ENCODE measurements at regions not wholly inside any gene's neighbourhood (a gene's known extent, or its start where the extent isn't known, plus 50 kb on each side); places are given as distances from the start of the nearest gene placed in this dataset.
A peak's percentile ranks its signal among the peaks of the same experiment; 100 is the strongest.

DNA sequence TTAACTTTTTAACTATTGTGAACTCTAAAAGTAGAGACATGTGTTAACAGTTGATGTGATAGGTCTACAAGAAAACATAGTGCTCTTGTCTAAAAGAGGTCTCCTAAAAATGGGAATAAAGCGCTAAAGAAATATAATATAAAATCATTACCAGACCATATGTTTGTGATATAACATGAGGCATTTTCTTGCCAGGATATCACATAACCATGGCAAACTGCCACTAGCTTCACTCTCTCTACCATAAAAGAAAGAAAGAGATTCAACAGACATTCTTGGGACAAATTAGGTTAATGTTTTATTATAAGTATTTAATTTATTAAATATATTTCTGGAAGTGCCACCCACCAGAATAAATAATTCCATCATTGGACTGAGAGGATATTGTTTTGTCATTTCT, 115.0 kb downstream of the TMEM26 start:
- Histone ChIP-seq H3K36me3 (ENCODE audit: control insufficient read depth, insufficient read depth, low read length) (no peaks in the 10 kb centered on the region), H3K27me3 (ENCODE audit: control insufficient read depth, insufficient read depth, low read length) (no peaks in the 10 kb centered on the region), H3K79me2 (ENCODE audit: control insufficient read depth, insufficient read depth, low read length) (no peaks in the 10 kb centered on the region), H3K4me3 (replicated peaks in 1 of 4; ENCODE audit: control extremely low read depth in 1 of 4, insufficient read depth in 1 of 4, low read depth in 3 of 4, low read length in 4 of 4) (no peak overlapping the region), H3K9ac (ENCODE audit: insufficient read depth, low read length) (no peak overlapping the region), H3K27ac (ENCODE audit: insufficient read depth, low read length) (no peak overlapping the region), H3K4me2 (ENCODE audit: extremely low read depth, insufficient read depth, low read length) (no peak overlapping the region), H3K4me1 (ENCODE audit: control insufficient read depth, extremely low read depth, insufficient read depth, low read length) (no peaks in the 10 kb centered on the region), H3K9me3 (ENCODE audit: control insufficient read depth, insufficient read depth, low read depth, low read length) (no peaks in the 10 kb centered on the region), H4K20me1 (ENCODE audit: control insufficient read depth, extremely low read depth, insufficient read depth, low read length) (no peaks in the 10 kb centered on the region), H2AFZ (ENCODE audit: low read length) (no peak overlapping the region)
- DNase-seq (ENCODE audit: low read depth in 2 of 2) = no peak
- no peak for TF ChIP-seq EZH2 (IDR thresholded peaks at IDR 0.05; ENCODE audit: low read length, missing control alignments)
- TF ChIP-seq, protein P1, sequence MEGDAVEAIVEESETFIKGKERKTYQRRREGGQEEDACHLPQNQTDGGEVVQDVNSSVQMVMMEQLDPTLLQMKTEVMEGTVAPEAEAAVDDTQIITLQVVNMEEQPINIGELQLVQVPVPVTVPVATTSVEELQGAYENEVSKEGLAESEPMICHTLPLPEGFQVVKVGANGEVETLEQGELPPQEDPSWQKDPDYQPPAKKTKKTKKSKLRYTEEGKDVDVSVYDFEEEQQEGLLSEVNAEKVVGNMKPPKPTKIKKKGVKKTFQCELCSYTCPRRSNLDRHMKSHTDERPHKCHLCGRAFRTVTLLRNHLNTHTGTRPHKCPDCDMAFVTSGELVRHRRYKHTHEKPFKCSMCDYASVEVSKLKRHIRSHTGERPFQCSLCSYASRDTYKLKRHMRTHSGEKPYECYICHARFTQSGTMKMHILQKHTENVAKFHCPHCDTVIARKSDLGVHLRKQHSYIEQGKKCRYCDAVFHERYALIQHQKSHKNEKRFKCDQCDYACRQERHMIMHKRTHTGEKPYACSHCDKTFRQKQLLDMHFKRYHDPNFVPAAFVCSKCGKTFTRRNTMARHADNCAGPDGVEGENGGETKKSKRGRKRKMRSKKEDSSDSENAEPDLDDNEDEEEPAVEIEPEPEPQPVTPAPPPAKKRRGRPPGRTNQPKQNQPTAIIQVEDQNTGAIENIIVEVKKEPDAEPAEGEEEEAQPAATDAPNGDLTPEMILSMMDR (conservative IDR thresholded peaks at IDR 0.05 in 1 of 2, IDR thresholded peaks at IDR 0.05 in 1 of 2; ENCODE audit: low read depth in 1 of 2, low read length in 2 of 2) = no peak

DNA sequence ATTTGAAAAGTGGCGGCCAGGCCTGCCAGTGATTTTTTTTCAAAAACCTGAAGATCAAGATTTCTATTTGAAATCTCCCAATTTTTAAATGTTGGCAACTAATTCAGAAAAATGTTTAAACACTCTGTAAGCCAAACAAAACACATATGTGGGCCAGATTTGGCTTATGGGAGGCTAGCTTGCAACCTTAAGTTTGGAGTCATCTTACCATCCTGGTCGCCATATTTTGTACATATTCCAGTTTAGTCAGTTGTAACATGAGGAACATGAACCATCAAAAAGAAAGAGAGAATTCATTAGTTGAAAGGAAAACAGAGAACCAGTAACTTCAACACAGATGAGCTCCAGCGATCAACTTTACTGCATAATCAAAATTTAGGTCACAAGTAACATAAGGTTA, 115.4 kb downstream of the TMEM26 start:
- no peak overlapping the region for H3K27ac ChIP-seq (ENCODE audit: insufficient read depth, low read length)
- no peaks in the 10 kb centered on the region for H3K9me3 ChIP-seq (ENCODE audit: control insufficient read depth, insufficient read depth, low read depth, low read length)
- H3K79me2 ChIP-seq (ENCODE audit: control insufficient read depth, insufficient read depth, low read length) = no peaks in the 10 kb centered on the region
- TF ChIP-seq EZH2 (IDR thresholded peaks at IDR 0.05; ENCODE audit: low read length, missing control alignments) = no peak
- TF ChIP-seq, protein P1 (conservative IDR thresholded peaks at IDR 0.05 in 1 of 2, IDR thresholded peaks at IDR 0.05 in 1 of 2; ENCODE audit: low read depth in 1 of 2, low read length in 2 of 2) = no peak
- H2AFZ ChIP-seq (ENCODE audit: low read length) = no peak overlapping the region
- no peaks in the 10 kb centered on the region for H3K4me1 ChIP-seq (ENCODE audit: control insufficient read depth, extremely low read depth, insufficient read depth, low read length)
- H3K4me2 ChIP-seq (ENCODE audit: extremely low read depth, insufficient read depth, low read length) = no peak overlapping the region
- H4K20me1 ChIP-seq (ENCODE audit: control insufficient read depth, extremely low read depth, insufficient read depth, low read length) = no peaks in the 10 kb centered on the region
- no peaks in the 10 kb centered on the region for H3K36me3 ChIP-seq (ENCODE audit: control insufficient read depth, insufficient read depth, low read length)
- H3K4me3 ChIP-seq (replicated peaks in 1 of 4; ENCODE audit: control extremely low read depth in 1 of 4, insufficient read depth in 1 of 4, low read depth in 3 of 4, low read length in 4 of 4) = no peak overlapping the region
- H3K27me3 ChIP-seq (ENCODE audit: control insufficient read depth, insufficient read depth, low read length) = no peaks in the 10 kb centered on the region
- no peak overlapping the region for H3K9ac ChIP-seq (ENCODE audit: insufficient read depth, low read length)
- DNase-seq (ENCODE audit: low read depth in 2 of 2) = peak in 1 of 2 donors; percentile 14

DNA sequence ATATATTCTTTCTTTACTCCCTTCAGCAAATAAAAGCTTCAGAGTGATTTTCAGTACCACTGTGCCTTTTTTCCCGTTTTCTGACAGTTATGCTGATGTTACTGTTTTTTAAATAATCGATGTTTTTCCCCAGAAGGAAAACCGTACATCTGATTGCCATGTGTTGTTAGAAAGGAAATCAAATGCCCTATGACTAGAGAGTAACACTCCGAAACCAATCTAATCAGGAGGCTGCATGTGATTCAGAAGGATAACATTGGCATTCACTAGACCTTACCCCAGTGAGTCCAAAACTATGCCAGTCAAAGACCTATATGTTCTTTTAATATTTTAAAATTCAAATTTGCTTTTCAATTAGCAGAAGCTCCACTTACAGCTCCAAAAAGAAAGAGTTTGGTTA, 116.3 kb downstream of the TMEM26 start:
- TF ChIP-seq, protein P1 (conservative IDR thresholded peaks at IDR 0.05 in 1 of 2, IDR thresholded peaks at IDR 0.05 in 1 of 2; ENCODE audit: low read depth in 1 of 2, low read length in 2 of 2) = no peak
- no peak for TF ChIP-seq EZH2 (IDR thresholded peaks at IDR 0.05; ENCODE audit: low read length, missing control alignments)
- no peak overlapping the region for H3K4me3 ChIP-seq (replicated peaks in 1 of 4; ENCODE audit: control extremely low read depth in 1 of 4, insufficient read depth in 1 of 4, low read depth in 3 of 4, low read length in 4 of 4)
- no peak for DNase-seq (ENCODE audit: low read depth in 2 of 2)
- no peaks in the 10 kb centered on the region for H4K20me1 ChIP-seq (ENCODE audit: control insufficient read depth, extremely low read depth, insufficient read depth, low read length)
- no peak overlapping the region for H2AFZ ChIP-seq (ENCODE audit: low read length)
- no peak overlapping the region for H3K9ac ChIP-seq (ENCODE audit: insufficient read depth, low read length)
- H3K27me3 ChIP-seq (ENCODE audit: control insufficient read depth, insufficient read depth, low read length) = no peaks in the 10 kb centered on the region
- H3K9me3 ChIP-seq (ENCODE audit: control insufficient read depth, insufficient read depth, low read depth, low read length) = no peaks in the 10 kb centered on the region
- H3K4me2 ChIP-seq (ENCODE audit: extremely low read depth, insufficient read depth, low read length) = no peak overlapping the region
- no peak overlapping the region for H3K27ac ChIP-seq (ENCODE audit: insufficient read depth, low read length)
- H3K36me3 ChIP-seq (ENCODE audit: control insufficient read depth, insufficient read depth, low read length) = no peaks in the 10 kb centered on the region
- H3K79me2 ChIP-seq (ENCODE audit: control insufficient read depth, insufficient read depth, low read length) = no peaks in the 10 kb centered on the region
- H3K4me1 ChIP-seq (ENCODE audit: control insufficient read depth, extremely low read depth, insufficient read depth, low read length) = no peaks in the 10 kb centered on the region

All from fibroblast of lung (primary cell).